H9 (cell line): ENCODE measurements at regions not wholly inside any gene's neighbourhood (a gene's known extent, or its start where the extent isn't known, plus 50 kb on each side); places are given as distances from the start of the nearest gene placed in this dataset.
"Not testable (repeated sequence)": the region's sequence is repeated elsewhere in the genome, so short reads cannot be mapped to it uniquely, and the experiment has no call there.

Experiments used
- DNase-seq: peaks from one replicate; pipeline ENCODE4 v3.0.0-alpha.2; 2017
- H2AFZ ChIP-seq: one replicate; pipeline ENCODE4 v1.6.1; 2013; ENCODE audit warnings: mild to moderate bottlenecking, low read length, control low read depth, moderate library complexity
- H2AK5ac ChIP-seq: 2 replicates; pipeline ENCODE4 v1.6.1; 2013; ENCODE audit warnings: low read length, control low read depth, mixed read lengths; ENCODE audit not compliant: insufficient read length
- H2BK120ac ChIP-seq: one replicate; pipeline ENCODE4 v1.6.1; 2013; ENCODE audit warnings: low read depth, mild to moderate bottlenecking, low read length, control low read depth, inconsistent platforms; ENCODE audit not compliant: poor library complexity, severe bottlenecking
- H2BK12ac ChIP-seq: 2 replicates; pipeline ENCODE4 v1.6.1; 2013; ENCODE audit warnings: low read length, control low read depth, mixed read lengths, low read depth; ENCODE audit not compliant: insufficient read length
- H2BK15ac ChIP-seq: 2 replicates; pipeline ENCODE4 v1.6.1; 2013; ENCODE audit warnings: low read depth, low read length, control low read depth
- H2BK20ac ChIP-seq: one replicate; pipeline ENCODE4 v1.6.1; 2013; ENCODE audit warnings: low read depth, mild to moderate bottlenecking, low read length, control low read depth, inconsistent platforms; ENCODE audit not compliant: poor library complexity, severe bottlenecking
- H2BK5ac ChIP-seq: 2 replicates; pipeline ENCODE4 v1.6.1; 2013; ENCODE audit warnings: low read length, control low read depth, mixed read lengths; ENCODE audit not compliant: insufficient read length
- H3K14ac ChIP-seq: 2 replicates; pipeline ENCODE4 v1.6.1; 2013; ENCODE audit warnings: low read length, control low read depth; ENCODE audit not compliant: insufficient read depth
- H3K18ac ChIP-seq: 2 replicates; pipeline ENCODE4 v1.6.1; 2013; ENCODE audit warnings: low read depth, mild to moderate bottlenecking, mixed read lengths, low read length, control low read depth; ENCODE audit not compliant: insufficient read length
- H3K23ac ChIP-seq: 2 replicates; pipeline ENCODE4 v1.6.1; 2013; ENCODE audit warnings: low read length, control low read depth, mixed read lengths, low read depth; ENCODE audit not compliant: insufficient read length
- H3K23me2 ChIP-seq: 2 replicates; pipeline ENCODE4 v1.6.1; 2013; ENCODE audit warnings: low read depth, mild to moderate bottlenecking, mixed read lengths, low read length, control low read depth; ENCODE audit not compliant: insufficient read length, poor library complexity, severe bottlenecking
- H3K27ac ChIP-seq: 2 replicates; pipeline ENCODE4 v1.5.1; 2013; ENCODE audit warnings: low read length, control low read depth, mixed read lengths, low read depth; ENCODE audit not compliant: insufficient read length
- H3K27me3 ChIP-seq: 2 replicates; pipeline ENCODE4 v1.6.1; 2013; ENCODE audit warnings: low read length, control low read depth, inconsistent platforms; ENCODE audit not compliant: insufficient read depth
- H3K4ac ChIP-seq: 2 replicates; pipeline ENCODE4 v1.6.1; 2013; ENCODE audit warnings: low read depth, mild to moderate bottlenecking, control low read depth, inconsistent platforms, low read length, moderate library complexity
- H3K4me1 ChIP-seq: 2 replicates; pipeline ENCODE4 v1.6.1; 2013; ENCODE audit warnings: low read length, control low read depth, inconsistent platforms; ENCODE audit not compliant: insufficient read depth
- H3K4me2 ChIP-seq: 2 replicates; pipeline ENCODE4 v1.6.1; 2013; ENCODE audit warnings: low read length, control low read depth, mixed read lengths; ENCODE audit not compliant: insufficient read length, insufficient read depth
- H3K56ac ChIP-seq: 2 replicates; pipeline ENCODE4 v1.6.1; 2013; ENCODE audit warnings: low read depth, mild to moderate bottlenecking, mixed read lengths, low read length, control low read depth; ENCODE audit not compliant: insufficient read length
- H3K79me1 ChIP-seq: 2 replicates; pipeline ENCODE4 v1.6.1; 2013; ENCODE audit warnings: low read depth, mild to moderate bottlenecking, moderate library complexity, low read length, control low read depth, inconsistent platforms; ENCODE audit not compliant: insufficient read depth, poor library complexity, severe bottlenecking
- H3K79me2 ChIP-seq: 2 replicates; pipeline ENCODE4 v1.6.1; 2013; ENCODE audit warnings: low read length, control low read depth, inconsistent platforms; ENCODE audit not compliant: insufficient read depth
- H3K9ac ChIP-seq: 2 replicates; pipeline ENCODE4 v1.6.1; 2013; ENCODE audit warnings: low read length, control low read depth, mixed read lengths; ENCODE audit not compliant: insufficient read length; ENCODE audit errors: extremely low read depth
- H3K9me3 ChIP-seq: one replicate; pipeline ENCODE4 v1.6.1; 2013; ENCODE audit warnings: low read depth, low read length, inconsistent platforms; ENCODE audit not compliant: control insufficient read depth
- H3T11ph ChIP-seq: one replicate; pipeline ENCODE4 v1.6.1; 2013; ENCODE audit warnings: mild to moderate bottlenecking, low read length, control low read depth, inconsistent platforms
- H4K20me1 ChIP-seq: one replicate; pipeline ENCODE4 v1.6.1; 2013; ENCODE audit not compliant: control insufficient read depth, insufficient read length, insufficient read depth
- H4K5ac ChIP-seq: 2 replicates; pipeline ENCODE4 v1.6.1; 2013; ENCODE audit warnings: low read depth, mild to moderate bottlenecking, mixed read lengths, low read length, control low read depth; ENCODE audit not compliant: insufficient read length
- H4K8ac ChIP-seq: replicated peaks from 2 replicates; pipeline ENCODE4 v1.6.1; 2013; ENCODE audit warnings: low read length, control low read depth, mixed read lengths, low read depth; ENCODE audit not compliant: insufficient read length
- H4K91ac ChIP-seq: 2 replicates; pipeline ENCODE4 v1.6.1; 2013; ENCODE audit warnings: low read depth, mild to moderate bottlenecking, moderate library complexity, mixed read lengths, low read length, control low read depth; ENCODE audit not compliant: insufficient read length
- H3K27ac Mint-ChIP-seq, 3 experiments: 2 replicates in 2 of 3; 3 replicates in 1 of 3; pipeline ENCODE4 v1.8.0; 2020 to 2021; ENCODE audit warnings: mixed read lengths in 3 of 3, mild to moderate bottlenecking in 1 of 3, moderate library complexity in 1 of 3
- H3K27me3 Mint-ChIP-seq: 2 replicates; pipeline ENCODE4 v1.8.0; 2021; ENCODE audit warnings: low read depth, mild to moderate bottlenecking, moderate library complexity, mixed read lengths
- H3K36me3 Mint-ChIP-seq, 3 experiments: 2 replicates in 2 of 3; 3 replicates in 1 of 3; pipeline ENCODE4 v1.8.0; 2020 to 2021; ENCODE audit warnings: low read depth in 3 of 3, mixed read lengths in 3 of 3; ENCODE audit not compliant: insufficient read depth in 1 of 3
- H3K4me1 Mint-ChIP-seq, 2 experiments: 2 replicates each; pipeline ENCODE4 v1.8.0; 2020; ENCODE audit warnings: mixed read lengths in 2 of 2
- H3K4me3 Mint-ChIP-seq, 2 experiments: 2 replicates in 1 of 2; 3 replicates in 1 of 2; pipeline ENCODE4 v1.8.0; 2020 to 2021; ENCODE audit warnings: mild to moderate bottlenecking in 2 of 2, mixed read lengths in 2 of 2, moderate library complexity in 1 of 2
- H3K9me3 Mint-ChIP-seq, 2 experiments: 2 replicates in 1 of 2; 3 replicates in 1 of 2; pipeline ENCODE4 v1.8.0; 2020; ENCODE audit warnings: mild to moderate bottlenecking in 2 of 2, mixed read lengths in 2 of 2, moderate library complexity in 1 of 2
- CTCF ChIP-seq: fragments of 200-600 bp; sonication (generic); conservative IDR thresholded peaks from 3 replicates; pipeline ENCODE4 v1.8.0; 2021; ENCODE audit warnings: antibody characterized with exemption, mild to moderate bottlenecking
- WGBS: extraction: QIAGEN DNeasy Blood & Tissue Kit; methylation state at CpG from one replicate; pipeline ENCODE4 v1.1.7; 2013; ENCODE audit warnings: missing lambda C conversion rate, low lambda C conversion rate, mixed read lengths; ENCODE audit not compliant: insufficient read length; ENCODE audit errors: extremely low coverage; 5-methylcytosine and 5-hydroxymethylcytosine counted together

- Histone ChIP-seq H3K4me1 (no peaks in the 10 kb centered on the region), H3K4ac (no peak overlapping the region), H3K27ac (no peak overlapping the region), H2BK15ac (no peak overlapping the region), H3K56ac (no peak overlapping the region), H4K20me1 (no peaks in the 10 kb centered on the region), H3K14ac (no peak overlapping the region), H2BK5ac (no peak overlapping the region), H2AFZ (no peak overlapping the region), H3K79me1 (no peaks in the 10 kb centered on the region), H3K23ac (no peak overlapping the region), H3K79me2 (no peaks in the 10 kb centered on the region), H3T11ph (no peak overlapping the region), H2BK12ac (no peak overlapping the region), H4K8ac (no peak overlapping the region), H3K4me2 (no peak overlapping the region), H3K27me3 (no peaks in the 10 kb centered on the region), H3K18ac (no peak overlapping the region), H2BK20ac (no peak overlapping the region), H3K9ac (no peak overlapping the region), H2BK120ac (no peak overlapping the region), H3K9me3 (no peaks in the 10 kb centered on the region), H4K5ac (no peak overlapping the region), H4K91ac (no peak overlapping the region), H3K23me2 (no peaks in the 10 kb centered on the region), H2AK5ac (no peak overlapping the region)
- Mint-ChIP-seq H3K27ac (no peak overlapping the region), H3K4me3 (no peak overlapping the region), H3K36me3 (no peaks in the 10 kb centered on the region), H3K27me3 (no peaks in the 10 kb centered on the region), H3K9me3 (no peaks in the 10 kb centered on the region; a peak in 1 of 5 replicates), H3K4me1 (peaks cover 10% of the 10 kb centered on the region in 2 experiments)
- DNase-seq = no peak
- TF ChIP-seq CTCF = no peak
- WGBS = no CpG with 5 or more reads among the region's 2 CpGs
These were observed 387.3 kb upstream of the ARRDC3 start for GRCh38 chr5:91770400-91770799.

DNA sequence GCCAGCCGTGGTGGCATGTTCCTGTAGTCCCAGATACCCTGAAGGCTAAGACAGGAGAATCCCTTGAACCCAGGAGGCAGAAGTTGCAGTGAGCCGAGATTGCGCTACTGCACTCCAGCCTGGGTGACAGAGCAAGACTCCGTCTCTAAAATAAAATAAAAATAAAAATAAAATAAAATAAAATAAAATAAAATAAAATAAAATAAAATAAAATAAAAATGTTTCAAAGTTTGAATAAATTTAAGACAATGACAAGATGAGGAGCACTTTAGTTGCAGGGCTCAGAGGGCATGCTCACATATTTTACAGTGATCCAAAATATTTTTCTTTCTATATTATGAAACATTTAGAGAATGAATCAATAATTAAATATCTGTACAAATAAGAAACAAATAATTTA lies 374.3 kb upstream of the ARRDC3 start:
- H3K27ac Mint-ChIP-seq, H3K56ac ChIP-seq, H2BK15ac ChIP-seq, H4K20me1 ChIP-seq, H3K18ac ChIP-seq, H2BK20ac ChIP-seq, H2BK120ac ChIP-seq, H3K23ac ChIP-seq, H2BK12ac ChIP-seq, H3K4me1 ChIP-seq, H4K5ac ChIP-seq, H4K91ac ChIP-seq, H3K9ac ChIP-seq, H3K4me3 Mint-ChIP-seq, H3K79me1 ChIP-seq, H2AFZ ChIP-seq, H3K4me1 Mint-ChIP-seq, H3K27me3 Mint-ChIP-seq, H3K9me3 Mint-ChIP-seq, H3K23me2 ChIP-seq, H2AK5ac ChIP-seq, H2BK5ac ChIP-seq, H4K8ac ChIP-seq, H3T11ph ChIP-seq, H3K36me3 Mint-ChIP-seq, H3K9me3 ChIP-seq, H3K79me2 ChIP-seq, H3K4me2 ChIP-seq, H3K14ac ChIP-seq, H3K27ac ChIP-seq, DNase-seq, H3K4ac ChIP-seq, H3K27me3 ChIP-seq: not testable (repeated sequence)
- no CpG with 5 or more reads among the region's 4 CpGs for WGBS
